Kidney (tissue), 13 donors: ENCODE measurements at regions not wholly inside any gene's neighbourhood (a gene's known extent, or its start where the extent isn't known, plus 50 kb on each side); places are given as distances from the start of the nearest gene placed in this dataset.

ENCODE experiments used
- DNase-seq, 5 donors: peaks; one replicate each; pipeline ENCODE4 v3.0.0-alpha.2; 2013 to 2020
- FAIRE-seq: peaks from 2 replicates; lab custom pipeline; 2012; peaks lifted over from hg19 to GRCh38; lab: Jason Lieb, UNC
- H3K27ac ChIP-seq, 2 donors: one replicate each; pipeline ENCODE4 v1.7.0; 2013; ENCODE audit warnings: low read depth in 2 of 2, low read length in 2 of 2, inconsistent platforms in 1 of 2
- H3K27me3 ChIP-seq: one replicate; pipeline ENCODE4 v1.7.1; 2013; ENCODE audit warnings: low read length, inconsistent platforms; ENCODE audit not compliant: control insufficient read depth, insufficient read depth
- H3K36me3 ChIP-seq, 3 donors: one replicate each; pipeline versions ENCODE4 v1.7.0 to v1.7.1; 2013; ENCODE audit warnings: low read length in 3 of 3, control low read depth in 1 of 3, inconsistent platforms in 1 of 3; ENCODE audit not compliant: insufficient read depth in 3 of 3, control insufficient read depth in 2 of 3
- H3K4me1 ChIP-seq, 3 donors: one replicate each; pipeline versions ENCODE4 v1.7.0 to v1.7.1; 2013; ENCODE audit warnings: low read length in 3 of 3, inconsistent platforms in 1 of 3, low read depth in 1 of 3; ENCODE audit not compliant: control insufficient read depth in 2 of 3, insufficient read depth in 2 of 3
- H3K4me3 ChIP-seq, 3 donors: one replicate each; pipeline versions ENCODE4 v1.7.0 to v1.8.1; 2013; ENCODE audit warnings: low read length in 3 of 3, control low read depth in 1 of 3, inconsistent platforms in 1 of 3
- H3K9ac ChIP-seq, 3 donors: one replicate each; pipeline versions ENCODE4 v1.7.0 to v1.7.1; 2013; ENCODE audit warnings: low read length in 3 of 3, control low read depth in 1 of 3, inconsistent platforms in 1 of 3
- H3K9me3 ChIP-seq, 3 donors: one replicate each; pipeline versions ENCODE4 v1.7.0 to v1.7.1; 2013; ENCODE audit warnings: low read length in 3 of 3, control low read depth in 1 of 3, inconsistent platforms in 1 of 3; ENCODE audit not compliant: control insufficient read depth in 2 of 3, insufficient read depth in 1 of 3
- intact Hi-C: fragments of 100-400 bp; cut with DNase I; formaldehyde crosslinking; loops from one replicate; pipeline ENCODE4 v1.11.1; 2022
- TF ChIP-seq, protein P1 (sequence below): IDR thresholded peaks from 3 replicates; pipeline ENCODE4 v1.5.1; 2012; ENCODE audit warnings: mild to moderate bottlenecking, moderate library complexity, borderline replicate concordance; ENCODE audit not compliant: insufficient read depth; ENCODE audit errors: extremely low read depth
- donor health status: control.
- donor health status: control.
- donor health status: control.
- donor health status: control.
- donor health status: control.
- donor health status: DM: yes; HTN: yes; CAD: no.
- donor health status: Normal renal cell carcinoma (clear cell type).

DNA sequence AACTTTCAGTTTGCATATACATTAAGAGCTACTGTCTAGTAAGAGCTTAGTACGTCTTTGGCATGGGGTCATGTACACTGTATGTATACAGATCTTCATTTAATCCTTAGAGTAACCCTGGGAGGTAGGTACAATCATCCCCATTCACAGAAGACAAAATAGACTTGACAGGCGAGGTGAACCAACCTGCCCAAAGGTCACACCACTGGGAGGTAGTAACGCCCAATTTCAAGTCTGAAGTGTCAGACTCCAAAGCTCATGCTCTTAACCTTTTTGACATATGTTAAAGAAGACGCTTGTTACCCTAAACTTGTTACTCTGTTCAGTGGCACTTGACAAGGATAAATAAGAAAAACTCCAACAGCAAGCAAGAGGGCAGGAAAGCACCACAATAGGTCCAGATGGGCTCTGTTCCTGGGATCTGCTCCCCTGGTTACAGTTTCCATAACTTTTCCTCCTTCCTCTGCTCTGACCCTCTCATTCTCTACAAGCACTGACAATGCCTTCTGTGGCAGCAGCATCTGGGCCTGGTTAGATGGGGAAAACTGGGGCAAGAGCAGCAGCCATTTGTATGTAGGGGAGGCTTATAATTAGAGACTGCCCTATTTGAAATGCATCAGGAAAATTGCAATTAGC is 64.7 kb upstream of the SERTAD2 start:
- TF ChIP-seq, protein P1, sequence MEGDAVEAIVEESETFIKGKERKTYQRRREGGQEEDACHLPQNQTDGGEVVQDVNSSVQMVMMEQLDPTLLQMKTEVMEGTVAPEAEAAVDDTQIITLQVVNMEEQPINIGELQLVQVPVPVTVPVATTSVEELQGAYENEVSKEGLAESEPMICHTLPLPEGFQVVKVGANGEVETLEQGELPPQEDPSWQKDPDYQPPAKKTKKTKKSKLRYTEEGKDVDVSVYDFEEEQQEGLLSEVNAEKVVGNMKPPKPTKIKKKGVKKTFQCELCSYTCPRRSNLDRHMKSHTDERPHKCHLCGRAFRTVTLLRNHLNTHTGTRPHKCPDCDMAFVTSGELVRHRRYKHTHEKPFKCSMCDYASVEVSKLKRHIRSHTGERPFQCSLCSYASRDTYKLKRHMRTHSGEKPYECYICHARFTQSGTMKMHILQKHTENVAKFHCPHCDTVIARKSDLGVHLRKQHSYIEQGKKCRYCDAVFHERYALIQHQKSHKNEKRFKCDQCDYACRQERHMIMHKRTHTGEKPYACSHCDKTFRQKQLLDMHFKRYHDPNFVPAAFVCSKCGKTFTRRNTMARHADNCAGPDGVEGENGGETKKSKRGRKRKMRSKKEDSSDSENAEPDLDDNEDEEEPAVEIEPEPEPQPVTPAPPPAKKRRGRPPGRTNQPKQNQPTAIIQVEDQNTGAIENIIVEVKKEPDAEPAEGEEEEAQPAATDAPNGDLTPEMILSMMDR = no peak
- no peak overlapping the region for H3K4me3 ChIP-seq
- intact Hi-C loops = no loop called here
- no peak for FAIRE-seq
- no peaks in the 10 kb centered on the region for H3K27me3 ChIP-seq
- no peaks in the 10 kb centered on the region for H3K9me3 ChIP-seq
- no peaks in the 10 kb centered on the region for H3K36me3 ChIP-seq
- no peak for DNase-seq
- peaks cover 0 to 2% (median 0%) of the 10 kb centered on the region in 3 donors for H3K4me1 ChIP-seq
- no peak overlapping the region for H3K9ac ChIP-seq
- H3K27ac ChIP-seq = no peak overlapping the region

DNA sequence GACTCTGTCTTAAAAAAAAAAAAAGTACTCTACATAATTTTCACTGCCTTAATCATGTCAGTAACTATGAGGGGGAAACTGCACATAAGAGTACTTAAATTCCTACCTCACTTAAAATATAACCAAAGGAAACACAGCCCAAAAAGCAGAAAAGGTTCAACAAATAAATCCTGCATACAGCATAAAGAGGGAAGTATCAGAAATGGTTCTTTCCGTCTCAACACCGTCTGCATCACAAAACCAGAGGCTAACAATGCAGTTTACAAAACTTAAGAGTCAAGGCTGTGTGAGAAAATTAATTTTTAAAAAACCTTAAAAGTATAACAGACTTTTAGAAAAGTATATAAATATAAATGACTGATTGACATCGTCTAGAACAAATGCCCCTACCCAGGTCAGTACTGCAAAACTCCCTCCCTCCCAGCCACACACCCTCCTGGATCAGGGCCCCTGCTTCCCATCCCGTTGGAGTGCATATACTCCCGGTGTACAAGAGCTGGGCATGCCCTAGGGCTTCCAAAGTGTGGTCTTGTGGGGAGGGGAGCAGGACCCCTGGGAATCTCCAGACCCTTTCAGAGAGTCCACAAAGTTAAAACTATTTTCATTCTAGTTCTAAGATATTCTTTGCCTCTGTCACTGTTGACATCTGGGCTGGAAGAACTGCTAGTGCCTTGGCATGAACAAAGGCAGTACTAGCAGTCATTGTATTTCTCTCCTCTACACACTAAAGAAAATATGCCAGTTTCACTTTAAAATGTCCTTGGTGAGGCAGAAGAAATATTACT is 67.0 kb upstream of the SERTAD2 start:
- no peak for DNase-seq
- H3K4me1 ChIP-seq = peaks cover 0 to 2% (median 0%) of the 10 kb centered on the region in 3 donors
- intact Hi-C loops = no loop called here
- no peak overlapping the region for H3K4me3 ChIP-seq
- H3K27ac ChIP-seq = no peak overlapping the region
- H3K9ac ChIP-seq = no peak overlapping the region
- FAIRE-seq = no peak
- H3K27me3 ChIP-seq = no peaks in the 10 kb centered on the region
- no peaks in the 10 kb centered on the region for H3K9me3 ChIP-seq
- TF ChIP-seq, protein P1 = no peak
- no peaks in the 10 kb centered on the region for H3K36me3 ChIP-seq

DNA sequence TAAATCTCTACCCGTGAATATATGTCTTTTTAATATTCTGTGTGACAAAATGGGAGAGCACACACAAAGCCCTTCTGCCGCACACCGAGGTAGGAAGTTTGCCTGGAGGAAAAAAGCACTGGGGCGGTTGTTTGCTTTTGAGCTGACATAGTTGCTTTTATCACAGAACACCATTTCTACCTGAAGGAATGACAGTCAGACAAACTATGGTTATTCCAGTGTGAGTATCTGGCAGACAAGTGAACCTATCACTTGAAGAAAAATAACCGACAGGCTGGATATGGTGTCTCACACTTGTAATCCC is 67.6 kb upstream of the SERTAD2 start:
- DNase-seq (no peak), FAIRE-seq (no peak)
- Histone ChIP-seq H3K9me3 (no peaks in the 10 kb centered on the region), H3K27me3 (no peaks in the 10 kb centered on the region), H3K9ac (no peak overlapping the region), H3K36me3 (no peaks in the 10 kb centered on the region), H3K4me3 (no peak overlapping the region), H3K4me1 (peaks cover 0 to 2% (median 0%) of the 10 kb centered on the region in 3 donors), H3K27ac (no peak overlapping the region)
- intact Hi-C loops = no loop called here
- TF ChIP-seq, protein P1 = no peak
